ENCODE measurements at regions not wholly inside any gene's neighbourhood (a gene's known extent, or its start where the extent isn't known, plus 50 kb on each side); places are given as distances from the start of the nearest gene placed in this dataset.

GRCh38 chr3:8187996-8188395 is 313.6 kb upstream of the LMCD1 start:
- Histone ChIP-seq H3K27me3 (no peaks in the 10 kb centered on the region), H3K4me1 (no peaks in the 10 kb centered on the region), H3K36me3 (no peaks in the 10 kb centered on the region), H3K27ac (no peak overlapping the region), H3K9me3 (no peaks in the 10 kb centered on the region), H3K4me3 (no peak overlapping the region)
- DNase-seq (ENCODE audit: low spot score in 2 of 2): no peak
- intact Hi-C loops (cut with DNase I; ENCODE audit: low total_unique reads): no loop called here
- TF ChIP-seq POLR2AphosphoS5 (IDR thresholded peaks at IDR 0.05) (no peak), CTCF (IDR thresholded peaks at IDR 0.05) (no peak), POLR2A (IDR thresholded peaks at IDR 0.05) (no peak)

GRCh38 chr3:8189051-8189450 is 312.6 kb upstream of the LMCD1 start:
- DNase-seq (ENCODE audit: low spot score in 2 of 2): no peak
- Histone ChIP-seq H3K27me3 (no peaks in the 10 kb centered on the region), H3K36me3 (no peaks in the 10 kb centered on the region), H3K4me3 (no peak overlapping the region), H3K4me1 (no peaks in the 10 kb centered on the region), H3K9me3 (no peaks in the 10 kb centered on the region), H3K27ac (no peak overlapping the region)
- intact Hi-C loops (cut with DNase I; ENCODE audit: low total_unique reads): no loop called here
- no peak for TF ChIP-seq POLR2AphosphoS5 (IDR thresholded peaks at IDR 0.05)
- TF ChIP-seq POLR2A (IDR thresholded peaks at IDR 0.05): no peak
- TF ChIP-seq CTCF (IDR thresholded peaks at IDR 0.05): no peak

- DNase-seq (ENCODE audit: low spot score in 2 of 2): no peak
- H3K4me1 ChIP-seq: no peaks in the 10 kb centered on the region
- no peak overlapping the region for H3K27ac ChIP-seq
- intact Hi-C loops (cut with DNase I; ENCODE audit: low total_unique reads): no loop called here
- no peaks in the 10 kb centered on the region for H3K27me3 ChIP-seq
- H3K9me3 ChIP-seq: no peaks in the 10 kb centered on the region
- TF ChIP-seq POLR2A (IDR thresholded peaks at IDR 0.05) (no peak), CTCF (IDR thresholded peaks at IDR 0.05) (no peak), POLR2AphosphoS5 (IDR thresholded peaks at IDR 0.05) (no peak)
- no peaks in the 10 kb centered on the region for H3K36me3 ChIP-seq
- no peak overlapping the region for H3K4me3 ChIP-seq
Observed at GRCh38 chr3:8191406-8191805, 310.2 kb upstream of the LMCD1 start.

- H3K9me3 ChIP-seq: no peaks in the 10 kb centered on the region
- H3K4me1 ChIP-seq: no peaks in the 10 kb centered on the region
- intact Hi-C loops (cut with DNase I; ENCODE audit: low total_unique reads): no loop called here
- no peak for TF ChIP-seq POLR2AphosphoS5 (IDR thresholded peaks at IDR 0.05)
- no peaks in the 10 kb centered on the region for H3K27me3 ChIP-seq
- DNase-seq (ENCODE audit: low spot score in 2 of 2): no peak
- H3K4me3 ChIP-seq: no peak overlapping the region
- H3K27ac ChIP-seq: no peak overlapping the region
- H3K36me3 ChIP-seq: no peaks in the 10 kb centered on the region
Observed at GRCh38 chr3:8197384-8197783, 304.2 kb upstream of the LMCD1 start.

- DNase-seq (ENCODE audit: low spot score in 2 of 2): no peak
- no peaks in the 10 kb centered on the region for H3K36me3 ChIP-seq
- no peaks in the 10 kb centered on the region for H3K27me3 ChIP-seq
- intact Hi-C loops (cut with DNase I; ENCODE audit: low total_unique reads): no loop called here
- H3K4me3 ChIP-seq: no peak overlapping the region
- H3K4me1 ChIP-seq: no peaks in the 10 kb centered on the region
- H3K27ac ChIP-seq: no peak overlapping the region
- no peak for TF ChIP-seq CTCF (IDR thresholded peaks at IDR 0.05)
- TF ChIP-seq POLR2AphosphoS5 (IDR thresholded peaks at IDR 0.05): no peak
- no peak for TF ChIP-seq POLR2A (IDR thresholded peaks at IDR 0.05)
- no peaks in the 10 kb centered on the region for H3K9me3 ChIP-seq
Observed at GRCh38 chr3:8198605-8199004, 303.0 kb upstream of the LMCD1 start.

- H3K9me3 ChIP-seq: no peaks in the 10 kb centered on the region
- no peak overlapping the region for H3K4me3 ChIP-seq
- no peaks in the 10 kb centered on the region for H3K27me3 ChIP-seq
- TF ChIP-seq CTCF (IDR thresholded peaks at IDR 0.05): no peak
- no peak for TF ChIP-seq POLR2A (IDR thresholded peaks at IDR 0.05)
- TF ChIP-seq POLR2AphosphoS5 (IDR thresholded peaks at IDR 0.05): no peak
- no peaks in the 10 kb centered on the region for H3K4me1 ChIP-seq
- intact Hi-C loops (cut with DNase I; ENCODE audit: low total_unique reads): no loop called here
- no peak overlapping the region for H3K27ac ChIP-seq
- H3K36me3 ChIP-seq: no peaks in the 10 kb centered on the region
- DNase-seq (ENCODE audit: low spot score in 2 of 2): no peak
Observed at GRCh38 chr3:8200996-8201395, 300.6 kb upstream of the LMCD1 start.
